ENCODE measurements at regions not wholly inside any gene's neighbourhood (a gene's known extent, or its start where the extent isn't known, plus 50 kb on each side); places are given as distances from the start of the nearest gene placed in this dataset.

GRCh38 chr6:105807905-105808304 lies 278.2 kb upstream of the PRDM1 start:
- H3K9ac ChIP-seq: no peak overlapping the region
- H2AFZ ChIP-seq (replicated peaks): no peak overlapping the region
- H3K27me3 Mint-ChIP-seq (ENCODE audit: insufficient read depth, low read depth): no peaks in the 10 kb centered on the region
- no peak overlapping the region for H3K4me3 Mint-ChIP-seq
- no peaks in the 10 kb centered on the region for H3F3A ChIP-seq (ENCODE audit: low read depth)
- H3K36me3 ChIP-seq: no peaks in the 10 kb centered on the region
- DNase-seq (ENCODE audit: low spot score): no peak
- no peak overlapping the region for H3K4me3 ChIP-seq
- H3K4me1 ChIP-seq: peaks cover 10% of the 10 kb centered on the region
- no peaks in the 10 kb centered on the region for H3K36me3 Mint-ChIP-seq
- no peak overlapping the region for H3K27ac Mint-ChIP-seq
- no peak for TF ChIP-seq CTCF (IDR thresholded peaks at IDR 0.05)
- no peak for TF ChIP-seq EZH2phosphoT487 (IDR thresholded peaks at IDR 0.05)
- TF ChIP-seq EZH2 (IDR thresholded peaks at IDR 0.05): no peak
- H3K4me2 ChIP-seq: no peak overlapping the region
- no peaks in the 10 kb centered on the region for H3K9me3 ChIP-seq (ENCODE audit: low read depth)
- H4K20me1 ChIP-seq (ENCODE audit: low read depth): no peaks in the 10 kb centered on the region
- no peaks in the 10 kb centered on the region for H3K27me3 ChIP-seq
- peaks cover 5% of the 10 kb centered on the region for H3K4me1 Mint-ChIP-seq
- H3K9me3 Mint-ChIP-seq: no peaks in the 10 kb centered on the region
- no peaks in the 10 kb centered on the region for H3K79me2 ChIP-seq (ENCODE audit: low read depth)
- H3K27ac ChIP-seq: no peak overlapping the region

GRCh38 chr6:105806486-105806920 lies 279.6 kb upstream of the PRDM1 start:
- no peak overlapping the region for H3K4me3 ChIP-seq
- no peaks in the 10 kb centered on the region for H3K36me3 Mint-ChIP-seq
- no peaks in the 10 kb centered on the region for H3K27me3 ChIP-seq
- no peak for DNase-seq (ENCODE audit: low spot score)
- H3K9me3 ChIP-seq (ENCODE audit: low read depth): no peaks in the 10 kb centered on the region
- H3K27me3 Mint-ChIP-seq (ENCODE audit: insufficient read depth, low read depth): no peaks in the 10 kb centered on the region
- H3K9ac ChIP-seq: no peak overlapping the region
- no peaks in the 10 kb centered on the region for H3F3A ChIP-seq (ENCODE audit: low read depth)
- no peaks in the 10 kb centered on the region for H3K79me2 ChIP-seq (ENCODE audit: low read depth)
- H3K4me1 ChIP-seq: peaks cover 10% of the 10 kb centered on the region
- H3K27ac ChIP-seq: no peak overlapping the region
- H4K20me1 ChIP-seq (ENCODE audit: low read depth): no peaks in the 10 kb centered on the region
- no peak overlapping the region for H2AFZ ChIP-seq (replicated peaks)
- no peak overlapping the region for H3K4me2 ChIP-seq
- H3K4me3 Mint-ChIP-seq: no peak overlapping the region
- H3K36me3 ChIP-seq: no peaks in the 10 kb centered on the region
- H3K27ac Mint-ChIP-seq: no peak overlapping the region
- TF ChIP-seq CTCF (IDR thresholded peaks at IDR 0.05): no peak
- TF ChIP-seq EZH2phosphoT487 (IDR thresholded peaks at IDR 0.05): no peak
- no peak for TF ChIP-seq EZH2 (IDR thresholded peaks at IDR 0.05)
- H3K4me1 Mint-ChIP-seq: peaks cover 5% of the 10 kb centered on the region
- H3K9me3 Mint-ChIP-seq: no peaks in the 10 kb centered on the region

- H3K27me3 ChIP-seq: no peaks in the 10 kb centered on the region
- H3K27ac ChIP-seq: no peak overlapping the region
- H3K27me3 Mint-ChIP-seq (ENCODE audit: insufficient read depth, low read depth): no peaks in the 10 kb centered on the region
- H3K9me3 Mint-ChIP-seq: no peaks in the 10 kb centered on the region
- TF ChIP-seq EZH2 (IDR thresholded peaks at IDR 0.05) (no peak), CTCF (IDR thresholded peaks at IDR 0.05) (no peak), EZH2phosphoT487 (IDR thresholded peaks at IDR 0.05) (no peak)
- H3K4me1 Mint-ChIP-seq: peaks cover 4% of the 10 kb centered on the region
- H4K20me1 ChIP-seq (ENCODE audit: low read depth): no peaks in the 10 kb centered on the region
- H3K4me1 ChIP-seq: peaks cover 3% of the 10 kb centered on the region
- no peak overlapping the region for H3K27ac Mint-ChIP-seq
- no peaks in the 10 kb centered on the region for H3K79me2 ChIP-seq (ENCODE audit: low read depth)
- H3K36me3 ChIP-seq: no peaks in the 10 kb centered on the region
- H3K9ac ChIP-seq: no peak overlapping the region
- H3K36me3 Mint-ChIP-seq: no peaks in the 10 kb centered on the region
- H3K4me3 Mint-ChIP-seq: no peak overlapping the region
- H2AFZ ChIP-seq (replicated peaks): no peak overlapping the region
- no peak for DNase-seq (ENCODE audit: low spot score)
- H3K9me3 ChIP-seq (ENCODE audit: low read depth): no peaks in the 10 kb centered on the region
- H3K4me2 ChIP-seq: no peak overlapping the region
- H3F3A ChIP-seq (ENCODE audit: low read depth): no peaks in the 10 kb centered on the region
- no peak overlapping the region for H3K4me3 ChIP-seq
Observed at GRCh38 chr6:105805501-105806023, 280.6 kb upstream of the PRDM1 start.

Measured in neural progenitor cell (in vitro differentiated cells).